ENCODE measurements at regions not wholly inside any gene's neighbourhood (a gene's known extent, or its start where the extent isn't known, plus 50 kb on each side); places are given as distances from the start of the nearest gene placed in this dataset.
"Not testable (repeated sequence)": the region's sequence is repeated elsewhere in the genome, so short reads cannot be mapped to it uniquely, and the experiment has no call there.

- DNase-seq (ENCODE audit: extremely low read depth, low read depth, low spot score): no peak
Observed at GRCh38 chr17:31798205-31798724, 60.8 kb downstream of the COPRS start.

- DNase-seq (ENCODE audit: extremely low read depth, low read depth, low spot score): not testable (repeated sequence)
Observed at GRCh38 chr17:31795941-31796340, 63.1 kb downstream of the COPRS start.

GRCh38 chr17:31794111-31794510 lies 64.9 kb downstream of the COPRS start:
- no peak for DNase-seq (ENCODE audit: extremely low read depth, low read depth, low spot score)

- DNase-seq (ENCODE audit: extremely low read depth, low read depth, low spot score): not testable (repeated sequence)
Observed at GRCh38 chr17:31793634-31794033, 65.4 kb downstream of the COPRS start.

GRCh38 chr17:31792007-31792585 lies 66.9 kb downstream of the COPRS start:
- no peak for DNase-seq (ENCODE audit: extremely low read depth, low read depth, low spot score)

- DNase-seq (ENCODE audit: extremely low read depth, low read depth, low spot score): no peak
Observed at GRCh38 chr17:31789707-31790505, 69.1 kb downstream of the COPRS start.

GRCh38 chr17:31788956-31789355 lies 70.1 kb downstream of the COPRS start:
- no peak for DNase-seq (ENCODE audit: extremely low read depth, low read depth, low spot score)

GRCh38 chr17:31788571-31788946 lies 70.5 kb downstream of the COPRS start:
- DNase-seq (ENCODE audit: extremely low read depth, low read depth, low spot score): no peak

- no peak for DNase-seq (ENCODE audit: extremely low read depth, low read depth, low spot score)
Observed at GRCh38 chr17:31787857-31788570, 71.0 kb downstream of the COPRS start.

- no peak for DNase-seq (ENCODE audit: extremely low read depth, low read depth, low spot score)
Observed at GRCh38 chr17:31786796-31787481, 72.1 kb downstream of the COPRS start.

GRCh38 chr17:31780483-31780882 lies 78.6 kb downstream of the COPRS start:
- DNase-seq (ENCODE audit: extremely low read depth, low read depth, low spot score): no peak

GRCh38 chr17:31778523-31778922 lies 80.5 kb downstream of the COPRS start:
- no peak for DNase-seq (ENCODE audit: extremely low read depth, low read depth, low spot score)

GRCh38 chr17:31771328-31771727 lies 87.7 kb downstream of the COPRS start:
- DNase-seq (ENCODE audit: extremely low read depth, low read depth, low spot score): not testable (repeated sequence)

GRCh38 chr17:31770501-31770900 lies 88.5 kb downstream of the COPRS start:
- not testable (repeated sequence) for DNase-seq (ENCODE audit: extremely low read depth, low read depth, low spot score)

GRCh38 chr17:31761836-31762510 lies 97.1 kb downstream of the COPRS start:
- DNase-seq (ENCODE audit: extremely low read depth, low read depth, low spot score): not testable (repeated sequence)

- DNase-seq (ENCODE audit: extremely low read depth, low read depth, low spot score): no peak
Observed at GRCh38 chr17:31758646-31759045, 100.4 kb downstream of the COPRS start.

GRCh38 chr17:31757097-31757496 lies 101.9 kb downstream of the COPRS start:
- no peak for DNase-seq (ENCODE audit: extremely low read depth, low read depth, low spot score)

GRCh38 chr17:31754239-31754945 lies 104.7 kb downstream of the COPRS start:
- DNase-seq (ENCODE audit: extremely low read depth, low read depth, low spot score): no peak

GRCh38 chr17:31753011-31753410 lies 106.0 kb downstream of the COPRS start:
- DNase-seq (ENCODE audit: extremely low read depth, low read depth, low spot score): no peak

GRCh38 chr17:31752584-31752983 lies 106.5 kb downstream of the COPRS start:
- no peak for DNase-seq (ENCODE audit: extremely low read depth, low read depth, low spot score)
